H9 (cell line): ENCODE measurements at regions not wholly inside any gene's neighbourhood (a gene's known extent, or its start where the extent isn't known, plus 50 kb on each side); places are given as distances from the start of the nearest gene placed in this dataset.

Experiments used
- DNase-seq: peaks from one replicate; pipeline ENCODE4 v3.0.0-alpha.2; 2017
- H2AFZ ChIP-seq: one replicate; pipeline ENCODE4 v1.6.1; 2013; ENCODE audit warnings: mild to moderate bottlenecking, low read length, control low read depth, moderate library complexity
- H2AK5ac ChIP-seq: 2 replicates; pipeline ENCODE4 v1.6.1; 2013; ENCODE audit warnings: low read length, control low read depth, mixed read lengths; ENCODE audit not compliant: insufficient read length
- H2BK120ac ChIP-seq: one replicate; pipeline ENCODE4 v1.6.1; 2013; ENCODE audit warnings: low read depth, mild to moderate bottlenecking, low read length, control low read depth, inconsistent platforms; ENCODE audit not compliant: poor library complexity, severe bottlenecking
- H2BK12ac ChIP-seq: 2 replicates; pipeline ENCODE4 v1.6.1; 2013; ENCODE audit warnings: low read length, control low read depth, mixed read lengths, low read depth; ENCODE audit not compliant: insufficient read length
- H2BK15ac ChIP-seq: 2 replicates; pipeline ENCODE4 v1.6.1; 2013; ENCODE audit warnings: low read depth, low read length, control low read depth
- H2BK20ac ChIP-seq: one replicate; pipeline ENCODE4 v1.6.1; 2013; ENCODE audit warnings: low read depth, mild to moderate bottlenecking, low read length, control low read depth, inconsistent platforms; ENCODE audit not compliant: poor library complexity, severe bottlenecking
- H2BK5ac ChIP-seq: 2 replicates; pipeline ENCODE4 v1.6.1; 2013; ENCODE audit warnings: low read length, control low read depth, mixed read lengths; ENCODE audit not compliant: insufficient read length
- H3K14ac ChIP-seq: 2 replicates; pipeline ENCODE4 v1.6.1; 2013; ENCODE audit warnings: low read length, control low read depth; ENCODE audit not compliant: insufficient read depth
- H3K18ac ChIP-seq: 2 replicates; pipeline ENCODE4 v1.6.1; 2013; ENCODE audit warnings: low read depth, mild to moderate bottlenecking, mixed read lengths, low read length, control low read depth; ENCODE audit not compliant: insufficient read length
- H3K23ac ChIP-seq: 2 replicates; pipeline ENCODE4 v1.6.1; 2013; ENCODE audit warnings: low read length, control low read depth, mixed read lengths, low read depth; ENCODE audit not compliant: insufficient read length
- H3K23me2 ChIP-seq: 2 replicates; pipeline ENCODE4 v1.6.1; 2013; ENCODE audit warnings: low read depth, mild to moderate bottlenecking, mixed read lengths, low read length, control low read depth; ENCODE audit not compliant: insufficient read length, poor library complexity, severe bottlenecking
- H3K27ac ChIP-seq: 2 replicates; pipeline ENCODE4 v1.5.1; 2013; ENCODE audit warnings: low read length, control low read depth, mixed read lengths, low read depth; ENCODE audit not compliant: insufficient read length
- H3K27me3 ChIP-seq: 2 replicates; pipeline ENCODE4 v1.6.1; 2013; ENCODE audit warnings: low read length, control low read depth, inconsistent platforms; ENCODE audit not compliant: insufficient read depth
- H3K4ac ChIP-seq: 2 replicates; pipeline ENCODE4 v1.6.1; 2013; ENCODE audit warnings: low read depth, mild to moderate bottlenecking, control low read depth, inconsistent platforms, low read length, moderate library complexity
- H3K4me1 ChIP-seq: 2 replicates; pipeline ENCODE4 v1.6.1; 2013; ENCODE audit warnings: low read length, control low read depth, inconsistent platforms; ENCODE audit not compliant: insufficient read depth
- H3K4me2 ChIP-seq: 2 replicates; pipeline ENCODE4 v1.6.1; 2013; ENCODE audit warnings: low read length, control low read depth, mixed read lengths; ENCODE audit not compliant: insufficient read length, insufficient read depth
- H3K56ac ChIP-seq: 2 replicates; pipeline ENCODE4 v1.6.1; 2013; ENCODE audit warnings: low read depth, mild to moderate bottlenecking, mixed read lengths, low read length, control low read depth; ENCODE audit not compliant: insufficient read length
- H3K79me1 ChIP-seq: 2 replicates; pipeline ENCODE4 v1.6.1; 2013; ENCODE audit warnings: low read depth, mild to moderate bottlenecking, moderate library complexity, low read length, control low read depth, inconsistent platforms; ENCODE audit not compliant: insufficient read depth, poor library complexity, severe bottlenecking
- H3K79me2 ChIP-seq: 2 replicates; pipeline ENCODE4 v1.6.1; 2013; ENCODE audit warnings: low read length, control low read depth, inconsistent platforms; ENCODE audit not compliant: insufficient read depth
- H3K9ac ChIP-seq: 2 replicates; pipeline ENCODE4 v1.6.1; 2013; ENCODE audit warnings: low read length, control low read depth, mixed read lengths; ENCODE audit not compliant: insufficient read length; ENCODE audit errors: extremely low read depth
- H3K9me3 ChIP-seq: one replicate; pipeline ENCODE4 v1.6.1; 2013; ENCODE audit warnings: low read depth, low read length, inconsistent platforms; ENCODE audit not compliant: control insufficient read depth
- H3T11ph ChIP-seq: one replicate; pipeline ENCODE4 v1.6.1; 2013; ENCODE audit warnings: mild to moderate bottlenecking, low read length, control low read depth, inconsistent platforms
- H4K20me1 ChIP-seq: one replicate; pipeline ENCODE4 v1.6.1; 2013; ENCODE audit not compliant: control insufficient read depth, insufficient read length, insufficient read depth
- H4K5ac ChIP-seq: 2 replicates; pipeline ENCODE4 v1.6.1; 2013; ENCODE audit warnings: low read depth, mild to moderate bottlenecking, mixed read lengths, low read length, control low read depth; ENCODE audit not compliant: insufficient read length
- H4K8ac ChIP-seq: replicated peaks from 2 replicates; pipeline ENCODE4 v1.6.1; 2013; ENCODE audit warnings: low read length, control low read depth, mixed read lengths, low read depth; ENCODE audit not compliant: insufficient read length
- H4K91ac ChIP-seq: 2 replicates; pipeline ENCODE4 v1.6.1; 2013; ENCODE audit warnings: low read depth, mild to moderate bottlenecking, moderate library complexity, mixed read lengths, low read length, control low read depth; ENCODE audit not compliant: insufficient read length
- H3K27ac Mint-ChIP-seq, 3 experiments: 2 replicates in 2 of 3; 3 replicates in 1 of 3; pipeline ENCODE4 v1.8.0; 2020 to 2021; ENCODE audit warnings: mixed read lengths in 3 of 3, mild to moderate bottlenecking in 1 of 3, moderate library complexity in 1 of 3
- H3K27me3 Mint-ChIP-seq: 2 replicates; pipeline ENCODE4 v1.8.0; 2021; ENCODE audit warnings: low read depth, mild to moderate bottlenecking, moderate library complexity, mixed read lengths
- H3K36me3 Mint-ChIP-seq, 3 experiments: 2 replicates in 2 of 3; 3 replicates in 1 of 3; pipeline ENCODE4 v1.8.0; 2020 to 2021; ENCODE audit warnings: low read depth in 3 of 3, mixed read lengths in 3 of 3; ENCODE audit not compliant: insufficient read depth in 1 of 3
- H3K4me1 Mint-ChIP-seq, 2 experiments: 2 replicates each; pipeline ENCODE4 v1.8.0; 2020; ENCODE audit warnings: mixed read lengths in 2 of 2
- H3K4me3 Mint-ChIP-seq, 2 experiments: 2 replicates in 1 of 2; 3 replicates in 1 of 2; pipeline ENCODE4 v1.8.0; 2020 to 2021; ENCODE audit warnings: mild to moderate bottlenecking in 2 of 2, mixed read lengths in 2 of 2, moderate library complexity in 1 of 2
- H3K9me3 Mint-ChIP-seq, 2 experiments: 2 replicates in 1 of 2; 3 replicates in 1 of 2; pipeline ENCODE4 v1.8.0; 2020; ENCODE audit warnings: mild to moderate bottlenecking in 2 of 2, mixed read lengths in 2 of 2, moderate library complexity in 1 of 2
- WGBS: extraction: QIAGEN DNeasy Blood & Tissue Kit; methylation state at CpG from one replicate; pipeline ENCODE4 v1.1.7; 2013; ENCODE audit warnings: missing lambda C conversion rate, low lambda C conversion rate, mixed read lengths; ENCODE audit not compliant: insufficient read length; ENCODE audit errors: extremely low coverage; 5-methylcytosine and 5-hydroxymethylcytosine counted together
- TF ChIP-seq, protein P1 (sequence below): fragments of 200-600 bp; sonication (generic); conservative IDR thresholded peaks from 3 replicates; pipeline ENCODE4 v1.8.0; 2021; ENCODE audit warnings: antibody characterized with exemption, mild to moderate bottlenecking

DNA sequence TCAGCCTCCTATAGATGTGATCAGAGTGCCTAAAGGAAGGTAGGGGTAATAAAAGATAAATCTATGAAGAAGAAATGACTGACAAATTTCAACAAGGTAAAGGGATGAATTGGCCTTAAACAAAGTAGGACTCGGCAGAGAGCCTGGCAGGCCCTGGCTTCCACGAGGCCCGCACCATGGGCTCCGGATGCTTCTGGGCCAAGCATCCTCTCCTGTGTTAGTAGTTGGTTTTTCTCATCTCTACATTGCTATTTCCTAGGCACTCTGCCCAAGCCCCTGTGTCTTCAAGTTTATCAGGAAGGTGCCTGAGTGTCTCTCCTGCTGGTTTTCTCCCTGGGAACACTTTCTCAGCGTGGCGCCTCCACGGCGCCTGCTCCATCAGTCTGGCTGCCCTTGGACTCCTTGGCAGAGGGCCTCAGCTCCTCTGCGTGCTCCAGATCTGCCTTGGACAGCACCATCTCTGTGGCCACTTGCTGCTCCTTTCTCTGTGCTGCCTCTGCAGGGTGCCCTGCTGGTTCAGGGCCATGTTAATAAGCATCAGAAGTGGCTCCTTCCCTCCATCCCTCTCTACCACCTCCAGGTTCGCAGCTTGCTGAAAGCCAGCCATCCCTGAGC, 413.3 kb upstream of the DPP6 start:
- Histone ChIP-seq H3K18ac (no peak overlapping the region), H3K27ac (no peak overlapping the region), H3K23me2 (no peaks in the 10 kb centered on the region), H4K20me1 (no peaks in the 10 kb centered on the region), H2BK12ac (no peak overlapping the region), H3K4ac (no peak overlapping the region), H3K9me3 (peaks cover 11% of the 10 kb centered on the region), H2AK5ac (no peak overlapping the region), H3K27me3 (no peaks in the 10 kb centered on the region), H2BK5ac (no peak overlapping the region), H3K4me1 (no peaks in the 10 kb centered on the region), H2BK15ac (no peak overlapping the region), H3K79me1 (no peaks in the 10 kb centered on the region), H3K4me2 (no peak overlapping the region), H3K14ac (no peak overlapping the region; the same call in 1 of the 2 replicates), H2BK120ac (no peak overlapping the region), H3K56ac (no peak overlapping the region), H4K91ac (no peak overlapping the region), H4K8ac (no peak overlapping the region), H3K9ac (no peak overlapping the region), H4K5ac (no peak overlapping the region), H2AFZ (no peak overlapping the region), H2BK20ac (no peak overlapping the region), H3K23ac (no peak overlapping the region), H3T11ph (no peak overlapping the region), H3K79me2 (no peaks in the 10 kb centered on the region)
- Mint-ChIP-seq H3K9me3 (peaks cover 82 to 93% of the 10 kb centered on the region in 2 experiments), H3K4me1 (no peaks in the 10 kb centered on the region), H3K27me3 (peaks cover 1% of the 10 kb centered on the region), H3K4me3 (no peak overlapping the region), H3K27ac (no peak overlapping the region), H3K36me3 (peaks cover 3 to 30% (median 6%) of the 10 kb centered on the region in 3 experiments; a peak in 5 of 7 replicates)
- TF ChIP-seq, protein P1, sequence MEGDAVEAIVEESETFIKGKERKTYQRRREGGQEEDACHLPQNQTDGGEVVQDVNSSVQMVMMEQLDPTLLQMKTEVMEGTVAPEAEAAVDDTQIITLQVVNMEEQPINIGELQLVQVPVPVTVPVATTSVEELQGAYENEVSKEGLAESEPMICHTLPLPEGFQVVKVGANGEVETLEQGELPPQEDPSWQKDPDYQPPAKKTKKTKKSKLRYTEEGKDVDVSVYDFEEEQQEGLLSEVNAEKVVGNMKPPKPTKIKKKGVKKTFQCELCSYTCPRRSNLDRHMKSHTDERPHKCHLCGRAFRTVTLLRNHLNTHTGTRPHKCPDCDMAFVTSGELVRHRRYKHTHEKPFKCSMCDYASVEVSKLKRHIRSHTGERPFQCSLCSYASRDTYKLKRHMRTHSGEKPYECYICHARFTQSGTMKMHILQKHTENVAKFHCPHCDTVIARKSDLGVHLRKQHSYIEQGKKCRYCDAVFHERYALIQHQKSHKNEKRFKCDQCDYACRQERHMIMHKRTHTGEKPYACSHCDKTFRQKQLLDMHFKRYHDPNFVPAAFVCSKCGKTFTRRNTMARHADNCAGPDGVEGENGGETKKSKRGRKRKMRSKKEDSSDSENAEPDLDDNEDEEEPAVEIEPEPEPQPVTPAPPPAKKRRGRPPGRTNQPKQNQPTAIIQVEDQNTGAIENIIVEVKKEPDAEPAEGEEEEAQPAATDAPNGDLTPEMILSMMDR, result no peak
- no peak for DNase-seq
- no CpG with 5 or more reads among the region's 10 CpGs for WGBS
